Stomach (tissue), 8 donors: ENCODE measurements at regions not wholly inside any gene's neighbourhood (a gene's known extent, or its start where the extent isn't known, plus 50 kb on each side); places are given as distances from the start of the nearest gene placed in this dataset.
A peak's percentile ranks its signal among the peaks of the same experiment; 100 is the strongest.
"Not testable (repeated sequence)": the region's sequence is repeated elsewhere in the genome, so short reads cannot be mapped to it uniquely, and the experiment has no call there.

ENCODE experiments used
- DNase-seq, 2 donors: peaks; one replicate each; pipeline versions ENCODE4 v3.0.0 to v3.0.0-alpha.2; 2013 to 2019
- H3K27ac ChIP-seq, 5 donors: fragments of 200-600 bp in 4 of 5; sonication (generic) in 4 of 5; one replicate each; pipeline ENCODE4 v1.5.1; 2013 to 2019; ENCODE audit warnings: mild to moderate bottlenecking in 1 of 5, moderate library complexity in 1 of 5
- H3K27me3 ChIP-seq, 3 donors: fragments of 200-600 bp; sonication (generic); one replicate each; pipeline ENCODE4 v1.5.1; 2017 to 2019; ENCODE audit warnings: mixed run types in 1 of 3
- H3K36me3 ChIP-seq, 4 donors: fragments of 200-600 bp; sonication (generic); 1 replicate in 3 of 4; 2 replicates in 1 of 4; pipeline ENCODE4 v1.5.1; 2016 to 2019
- H3K4me1 ChIP-seq, 4 donors: fragments of 200-600 bp; sonication (generic); one replicate each; pipeline ENCODE4 v1.5.1; 2016 to 2019
- H3K4me3 ChIP-seq, 4 donors: fragments of 200-600 bp; sonication (generic) in 3 of 4; one replicate each; pipeline ENCODE4 v1.5.1; 2016 to 2019; ENCODE audit warnings: mild to moderate bottlenecking in 1 of 4
- H3K9me3 ChIP-seq, 4 donors: fragments of 200-600 bp; sonication (generic); one replicate each; pipeline ENCODE4 v1.5.1; 2016 to 2019
- EP300 ChIP-seq: sonication (generic); formaldehyde crosslinking; IDR thresholded peaks from one replicate; pipeline ENCODE4 v1.6.1; 2017; ENCODE audit warnings: antibody characterized with exemption
- POLR2A ChIP-seq, 4 donors: fragments of 450-650 bp; IDR thresholded peaks; one replicate each; pipeline ENCODE4 v1.6.1; 2016; ENCODE audit warnings: antibody characterized with exemption in 4 of 4, control low read depth in 2 of 4, mild to moderate bottlenecking in 1 of 4, moderate library complexity in 1 of 4
- POLR2AphosphoS5 ChIP-seq, 3 donors: sonication (generic); formaldehyde crosslinking; IDR thresholded peaks; one replicate each; pipeline ENCODE4 v1.6.1; 2016; ENCODE audit warnings: antibody characterized with exemption in 3 of 3
- WGBS, 5 donors: extraction: QIAGEN DNeasy Blood & Tissue Kit in 3 of 5; methylation state at CpG; one replicate each; pipeline versions ENCODE4 v1.1.5 to v1.1.7; 2013 to 2018; 5-methylcytosine and 5-hydroxymethylcytosine counted together
- intact Hi-C: fragments of 100-400 bp; cut with DNase I; formaldehyde crosslinking; loops from one replicate; pipeline ENCODE4 v1.15.1; 2023; ENCODE audit warnings: low total_unique reads
- TF ChIP-seq, protein P1 (sequence below), 7 experiments: fragments of 450-650 bp in 4 of 7; fragments of 200-600 bp in 3 of 7; sonication (generic) in 3 of 7; IDR thresholded peaks; one replicate each; pipeline ENCODE4 v1.5.1; 2016 to 2019; ENCODE audit warnings: antibody characterized with exemption in 7 of 7, control low read depth in 2 of 7, mild to moderate bottlenecking in 1 of 7
- donor health status: healthy with polysubstance abuse.
- donor health status: Bipolar disorder and iron deficiency.
- donor health status: healthy.

DNA sequence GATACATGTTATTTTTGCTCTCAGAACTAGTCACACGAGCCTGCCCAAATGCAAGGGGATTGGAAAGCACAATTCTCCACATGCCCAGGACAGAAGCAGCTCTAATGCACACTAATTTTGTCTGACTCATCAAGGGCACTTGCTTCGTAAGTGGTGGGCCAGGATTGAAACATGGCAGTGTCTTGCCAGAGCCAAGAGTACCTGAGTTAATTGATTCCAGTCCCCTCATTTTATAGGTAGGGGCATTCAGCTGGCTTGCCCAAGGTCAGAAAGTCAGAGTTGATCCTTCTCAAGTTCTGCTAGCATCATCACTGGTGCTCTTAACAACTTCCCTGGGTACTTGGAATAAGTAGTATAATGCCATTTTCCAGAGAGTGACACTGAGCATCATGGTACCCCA, 356.1 kb downstream of the ZNF326 start:
- no peaks in the 10 kb centered on the region for H3K27me3 ChIP-seq
- H3K4me3 ChIP-seq: no peak overlapping the region
- DNase-seq: no peak
- H3K9me3 ChIP-seq: peaks cover 0 to 18% (median 14%) of the 10 kb centered on the region in 4 donors
- intact Hi-C loops: no loop called here
- TF ChIP-seq, protein P1, sequence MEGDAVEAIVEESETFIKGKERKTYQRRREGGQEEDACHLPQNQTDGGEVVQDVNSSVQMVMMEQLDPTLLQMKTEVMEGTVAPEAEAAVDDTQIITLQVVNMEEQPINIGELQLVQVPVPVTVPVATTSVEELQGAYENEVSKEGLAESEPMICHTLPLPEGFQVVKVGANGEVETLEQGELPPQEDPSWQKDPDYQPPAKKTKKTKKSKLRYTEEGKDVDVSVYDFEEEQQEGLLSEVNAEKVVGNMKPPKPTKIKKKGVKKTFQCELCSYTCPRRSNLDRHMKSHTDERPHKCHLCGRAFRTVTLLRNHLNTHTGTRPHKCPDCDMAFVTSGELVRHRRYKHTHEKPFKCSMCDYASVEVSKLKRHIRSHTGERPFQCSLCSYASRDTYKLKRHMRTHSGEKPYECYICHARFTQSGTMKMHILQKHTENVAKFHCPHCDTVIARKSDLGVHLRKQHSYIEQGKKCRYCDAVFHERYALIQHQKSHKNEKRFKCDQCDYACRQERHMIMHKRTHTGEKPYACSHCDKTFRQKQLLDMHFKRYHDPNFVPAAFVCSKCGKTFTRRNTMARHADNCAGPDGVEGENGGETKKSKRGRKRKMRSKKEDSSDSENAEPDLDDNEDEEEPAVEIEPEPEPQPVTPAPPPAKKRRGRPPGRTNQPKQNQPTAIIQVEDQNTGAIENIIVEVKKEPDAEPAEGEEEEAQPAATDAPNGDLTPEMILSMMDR (IDR thresholded peaks at IDR 0.05): no peak
- TF ChIP-seq POLR2AphosphoS5 (IDR thresholded peaks at IDR 0.05): no peak
- TF ChIP-seq POLR2A (IDR thresholded peaks at IDR 0.05): no peak
- no peak for TF ChIP-seq EP300
- H3K27ac ChIP-seq: no peak overlapping the region
- WGBS, 5 donors: 33 to 80% (median 56%) methylated on average over 2 of the region's 2 CpGs
- H3K4me1 ChIP-seq: no peaks in the 10 kb centered on the region
- no peaks in the 10 kb centered on the region for H3K36me3 ChIP-seq

DNA sequence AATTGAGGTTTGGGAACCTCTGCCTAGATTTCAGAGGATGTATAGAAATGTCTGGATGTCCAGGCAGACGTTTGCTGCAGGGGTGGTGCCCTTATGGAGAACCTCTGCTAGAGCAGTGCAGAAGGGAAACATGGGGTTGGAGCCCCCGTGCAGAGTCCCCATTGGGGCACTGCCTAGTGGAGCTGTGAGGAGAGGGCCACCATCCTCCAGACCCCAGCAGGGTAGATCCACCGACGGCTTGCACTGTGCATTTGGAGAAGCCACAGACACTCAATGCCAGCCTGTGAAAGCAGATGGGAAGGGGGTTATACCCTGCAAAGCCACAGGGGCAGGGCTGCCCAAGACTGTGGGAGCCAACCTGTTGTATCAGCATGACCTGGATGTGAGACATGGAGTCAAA, 354.6 kb downstream of the ZNF326 start:
- intact Hi-C loops: no loop called here
- Histone ChIP-seq H3K4me3 (no peak overlapping the region), H3K27ac (no peak overlapping the region), H3K36me3 (no peaks in the 10 kb centered on the region), H3K27me3 (no peaks in the 10 kb centered on the region), H3K9me3 (peaks cover 0 to 18% (median 14%) of the 10 kb centered on the region in 4 donors), H3K4me1 (no peaks in the 10 kb centered on the region)
- no peak for DNase-seq
- WGBS, 5 donors: 73 to 90% (median 85%) methylated on average over 1 to 4 of the region's 4 CpGs
- TF ChIP-seq EP300 (no peak), POLR2AphosphoS5 (IDR thresholded peaks at IDR 0.05) (no peak), POLR2A (IDR thresholded peaks at IDR 0.05) (no peak)
- TF ChIP-seq, protein P1 (IDR thresholded peaks at IDR 0.05): no peak

DNA sequence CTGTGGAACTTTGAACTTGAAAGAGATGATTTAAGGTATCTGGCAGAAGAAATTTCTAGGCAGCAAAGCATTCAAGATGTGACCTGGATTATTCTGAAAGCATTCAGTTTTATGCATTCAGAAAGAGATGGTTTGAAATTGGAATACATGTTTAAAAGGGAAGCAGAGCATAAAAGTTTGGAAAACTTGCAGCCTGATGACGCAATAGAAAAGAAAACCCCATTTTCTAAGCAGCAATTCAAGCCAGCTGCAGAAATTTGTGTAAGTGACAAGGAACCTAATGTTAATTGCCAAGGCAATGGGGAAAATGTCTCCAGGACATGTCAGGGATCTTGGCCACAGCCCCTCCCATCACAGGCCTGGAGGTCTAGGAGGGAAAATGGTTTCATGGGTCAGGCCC, 354.0 kb downstream of the ZNF326 start:
- 92 to 97% (median 94%) methylated on average over 1 of the region's 1 CpG for WGBS, 5 donors
- intact Hi-C loops: no loop called here

DNA sequence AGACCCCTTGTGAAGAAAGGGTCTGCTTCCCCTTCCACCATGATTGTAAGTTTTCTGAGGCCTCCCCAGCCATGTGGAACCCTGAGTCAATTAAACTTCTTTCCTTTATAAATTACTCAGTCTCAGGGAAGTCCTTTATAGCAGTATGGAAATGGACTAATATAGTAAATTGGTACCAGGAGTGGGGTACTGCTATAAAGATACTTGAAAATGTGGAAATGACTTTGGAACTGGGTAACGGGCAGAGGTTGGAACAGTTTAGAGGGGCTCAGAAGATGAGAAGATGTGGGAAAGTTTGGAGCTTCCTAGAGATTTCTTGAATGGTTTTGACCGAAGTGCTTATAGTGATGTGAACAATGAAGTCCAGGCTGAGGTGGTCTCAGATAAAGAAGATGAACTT, 353.5 kb downstream of the ZNF326 start:
- H3K36me3 ChIP-seq, H3K4me1 ChIP-seq, H3K4me3 ChIP-seq, intact Hi-C loops, H3K27me3 ChIP-seq, H3K27ac ChIP-seq, DNase-seq: not testable (repeated sequence)
- peaks cover 0 to 18% (median 14%) of the 10 kb centered on the region in 4 donors for H3K9me3 ChIP-seq
- 91 to 97% (median 95%) methylated on average over 2 of the region's 2 CpGs for WGBS, 5 donors

More for the DNA sequence above, 354.0 kb downstream of the ZNF326 start:
- Histone ChIP-seq H3K36me3 (no peaks in the 10 kb centered on the region), H3K4me1 (no peaks in the 10 kb centered on the region), H3K9me3 (peaks cover 0 to 18% (median 14%) of the 10 kb centered on the region in 4 donors), H3K27ac (no peak overlapping the region), H3K4me3 (no peak overlapping the region), H3K27me3 (no peaks in the 10 kb centered on the region)
- DNase-seq: no peak
- TF ChIP-seq POLR2A (IDR thresholded peaks at IDR 0.05): no peak
- TF ChIP-seq EP300: no peak
- TF ChIP-seq POLR2AphosphoS5 (IDR thresholded peaks at IDR 0.05): no peak
- TF ChIP-seq, protein P1 (IDR thresholded peaks at IDR 0.05): no peak

DNA sequence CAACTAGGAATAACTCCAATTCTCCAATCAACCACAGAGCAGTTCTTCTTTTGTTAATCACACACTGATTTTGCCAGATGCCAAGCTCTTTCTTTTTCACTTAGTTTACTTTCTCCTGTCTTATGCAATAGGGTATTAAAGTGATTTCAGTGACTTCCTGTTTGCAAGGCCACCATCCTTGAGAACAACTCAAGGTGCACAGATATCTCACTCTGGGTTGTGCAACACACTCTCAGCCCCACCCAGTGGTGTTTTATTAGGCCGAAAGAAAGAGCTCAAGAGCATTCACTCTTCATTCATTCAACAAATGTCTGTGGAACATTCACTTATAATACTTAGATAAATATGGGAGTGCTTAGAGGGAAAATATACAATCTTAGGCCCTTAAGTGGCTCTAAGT, 352.5 kb downstream of the ZNF326 start:
- WGBS, 5 donors: 50 to 74% (median 55%) methylated on average over 1 of the region's 1 CpG
- no peaks in the 10 kb centered on the region for H3K4me1 ChIP-seq
- H3K4me3 ChIP-seq: no peak overlapping the region
- intact Hi-C loops: no loop called here
- H3K36me3 ChIP-seq: no peaks in the 10 kb centered on the region
- H3K27ac ChIP-seq: no peak overlapping the region
- TF ChIP-seq EP300 (no peak), POLR2A (IDR thresholded peaks at IDR 0.05) (no peak), POLR2AphosphoS5 (IDR thresholded peaks at IDR 0.05) (no peak)
- TF ChIP-seq, protein P1 (IDR thresholded peaks at IDR 0.05): no peak
- H3K9me3 ChIP-seq: peaks cover 0 to 18% (median 14%) of the 10 kb centered on the region in 4 donors
- DNase-seq: peak in 1 of 2 donors; percentile 28
- no peaks in the 10 kb centered on the region for H3K27me3 ChIP-seq
